RPMI7951 (cell line): ENCODE measurements at regions not wholly inside any gene's neighbourhood (a gene's known extent, or its start where the extent isn't known, plus 50 kb on each side); places are given as distances from the start of the nearest gene placed in this dataset.
"Not testable (repeated sequence)": the region's sequence is repeated elsewhere in the genome, so short reads cannot be mapped to it uniquely, and the experiment has no call there.

Experiments
- DNase-seq: peaks from one replicate; pipeline ENCODE4 v3.0.0-alpha.2; 2012; ENCODE audit warnings: low read depth

DNA sequence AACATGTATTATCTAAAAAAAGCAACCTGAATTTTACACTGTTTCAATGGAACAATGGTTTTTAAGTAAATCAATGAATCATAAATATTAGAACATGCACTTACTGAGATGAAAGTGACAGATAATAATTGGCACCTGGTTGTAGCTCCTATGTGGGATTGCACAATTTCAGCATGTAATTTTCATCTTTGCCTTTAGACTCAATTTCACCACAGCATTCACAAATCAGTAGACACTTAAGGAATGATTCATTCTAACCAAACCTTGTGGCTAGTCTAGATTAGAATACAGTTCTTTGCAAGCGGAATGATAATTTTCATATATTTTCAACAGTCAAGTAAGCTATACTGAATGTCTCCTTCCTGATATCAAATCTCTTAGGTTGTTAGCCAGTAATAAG lies 853.4 kb downstream of the KCNT2 start:
- no peak for DNase-seq

DNA sequence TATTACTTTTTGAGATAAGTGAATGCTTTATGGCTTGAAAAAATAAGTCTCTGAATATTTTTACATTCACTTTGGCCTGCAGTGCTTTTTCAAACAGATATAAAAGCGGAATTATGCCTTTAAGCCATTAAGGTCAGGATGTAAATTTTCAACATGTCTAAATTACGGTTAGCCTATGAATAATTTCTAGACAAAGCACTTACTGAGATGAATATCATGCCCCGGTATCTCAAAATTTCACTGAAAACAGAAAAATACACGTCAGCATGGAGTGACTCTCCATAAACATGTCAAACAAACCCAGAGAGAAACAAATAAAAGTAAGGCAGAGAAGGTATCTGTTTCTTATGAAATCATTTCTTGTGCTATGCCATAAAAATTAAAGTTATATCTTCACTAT lies 853.9 kb downstream of the KCNT2 start:
- no peak for DNase-seq

DNA sequence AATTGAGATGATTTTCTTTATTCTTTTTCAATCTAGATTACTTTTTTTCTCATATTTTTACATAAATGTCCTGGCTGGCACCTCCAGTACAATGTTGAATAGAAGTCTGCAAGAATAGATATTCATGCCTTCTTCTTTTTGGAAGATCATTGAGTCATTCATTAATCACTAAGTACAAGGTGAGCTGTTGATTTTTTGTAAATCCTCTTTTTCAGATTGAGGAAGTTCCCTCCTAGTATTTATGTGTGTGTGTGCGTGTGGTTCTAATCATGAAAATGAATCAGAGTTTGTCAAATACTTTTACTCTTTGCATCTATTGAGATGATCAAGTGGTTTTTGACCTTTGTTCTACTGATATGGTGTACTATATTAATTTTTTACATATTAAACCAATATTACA lies 859.3 kb downstream of the KCNT2 start:
- DNase-seq = no peak

DNA sequence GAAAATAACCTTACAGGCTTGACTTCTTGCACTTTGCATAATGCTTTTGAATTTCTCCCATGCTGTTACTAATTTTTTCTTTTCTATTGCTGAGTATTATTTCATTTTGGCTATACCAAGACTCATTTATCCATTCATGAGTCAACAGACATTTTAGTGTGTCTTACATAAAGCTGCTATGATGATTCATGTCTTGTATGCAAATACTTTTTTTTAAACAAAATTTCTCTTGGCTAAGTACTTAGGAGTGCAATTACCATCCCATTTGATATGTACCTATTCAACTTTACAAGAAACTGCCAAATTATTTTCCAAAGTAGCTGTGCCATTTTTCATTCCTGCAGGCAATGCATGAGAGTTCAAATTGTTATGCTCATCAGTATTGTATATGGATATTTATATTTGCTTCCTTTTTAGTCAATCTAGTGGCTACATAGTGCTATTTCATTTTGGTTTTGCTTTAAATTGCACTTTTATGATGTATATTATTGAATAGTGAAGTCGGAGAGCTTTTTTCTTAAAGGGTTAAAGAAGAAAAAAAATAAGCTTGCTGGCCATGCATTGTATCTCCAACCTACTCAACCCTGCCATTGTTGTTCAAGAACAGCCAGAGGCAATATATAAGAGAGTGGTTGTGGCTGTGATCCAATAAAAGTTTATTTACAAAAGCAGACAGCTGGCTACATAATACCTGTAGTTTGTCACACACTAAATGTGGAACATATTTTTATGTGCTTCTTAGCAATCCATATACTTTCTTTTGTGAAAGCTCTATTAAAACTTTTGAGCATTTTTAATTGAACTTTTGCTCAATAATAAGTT lies 862.8 kb downstream of the KCNT2 start:
- DNase-seq = no peak

DNA sequence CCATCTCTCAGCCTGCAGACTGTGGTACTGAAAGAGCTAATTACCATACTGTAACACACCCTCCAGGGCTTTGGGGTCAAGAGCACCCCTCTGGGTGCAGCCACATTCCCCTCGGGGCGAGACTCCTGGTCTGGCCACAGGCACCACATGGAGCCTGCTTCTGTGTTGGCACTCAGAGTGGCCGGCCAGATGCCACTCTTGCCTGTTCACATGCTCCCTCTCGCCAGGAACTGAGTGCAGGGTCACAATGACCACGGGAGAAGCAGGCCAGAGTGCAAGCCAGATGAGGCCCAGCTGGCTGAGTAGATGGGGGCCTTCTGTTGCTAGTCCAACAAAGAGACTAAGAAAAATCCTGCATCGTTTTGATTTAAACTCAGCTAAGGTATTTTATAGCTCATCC lies 864.0 kb downstream of the KCNT2 start:
- DNase-seq = no peak

DNA sequence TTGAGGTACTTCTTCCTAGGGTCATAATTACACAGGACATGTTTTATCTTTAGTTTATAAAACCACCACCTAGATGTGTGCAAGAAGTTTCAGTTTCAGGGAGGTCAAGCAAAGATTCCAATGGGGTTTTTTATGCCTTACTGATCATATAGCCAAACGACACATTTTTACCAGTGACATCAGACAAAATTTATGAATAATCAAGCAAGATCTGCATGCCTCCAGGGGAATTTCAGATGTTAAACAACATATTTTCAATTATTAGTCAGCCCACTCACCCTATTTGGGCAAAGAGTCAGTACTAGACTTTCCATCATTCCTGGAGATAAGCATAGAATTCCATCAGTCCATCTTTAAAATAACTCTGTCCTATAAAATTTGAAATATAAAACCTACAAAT lies 867.4 kb downstream of the KCNT2 start:
- DNase-seq = no peak

DNA sequence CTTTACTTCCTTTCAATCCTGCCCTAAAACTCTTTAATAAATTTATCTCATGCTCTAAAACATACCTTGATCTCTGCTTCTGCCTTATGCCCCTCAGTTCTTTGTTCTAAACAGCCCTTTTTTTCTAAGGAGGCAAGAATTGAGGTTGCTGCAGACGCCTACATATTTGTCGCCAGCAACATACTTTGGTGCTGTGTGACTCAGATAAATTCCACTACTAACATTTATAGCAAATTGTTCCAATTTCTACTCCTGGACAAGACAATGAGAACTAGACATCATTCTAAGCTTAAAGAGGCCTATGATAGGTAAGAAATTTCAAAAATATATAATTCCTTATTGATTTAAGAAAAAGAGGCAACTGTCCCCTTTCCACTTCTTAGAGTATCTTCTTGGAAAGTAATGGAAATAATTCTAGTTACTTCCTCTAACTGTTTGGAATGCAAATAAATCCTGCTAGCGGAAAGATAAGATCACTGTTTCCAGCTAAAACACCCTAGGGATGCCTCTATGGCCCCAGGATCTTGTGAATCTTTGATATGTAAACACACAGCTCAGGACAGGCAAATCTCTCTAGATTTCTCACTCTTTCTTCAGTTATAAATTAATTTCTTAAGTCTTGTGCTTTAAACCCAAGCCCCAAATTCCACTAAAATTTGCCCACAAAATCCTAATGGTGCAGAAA lies 869.1 kb downstream of the KCNT2 start:
- no peak for DNase-seq

DNA sequence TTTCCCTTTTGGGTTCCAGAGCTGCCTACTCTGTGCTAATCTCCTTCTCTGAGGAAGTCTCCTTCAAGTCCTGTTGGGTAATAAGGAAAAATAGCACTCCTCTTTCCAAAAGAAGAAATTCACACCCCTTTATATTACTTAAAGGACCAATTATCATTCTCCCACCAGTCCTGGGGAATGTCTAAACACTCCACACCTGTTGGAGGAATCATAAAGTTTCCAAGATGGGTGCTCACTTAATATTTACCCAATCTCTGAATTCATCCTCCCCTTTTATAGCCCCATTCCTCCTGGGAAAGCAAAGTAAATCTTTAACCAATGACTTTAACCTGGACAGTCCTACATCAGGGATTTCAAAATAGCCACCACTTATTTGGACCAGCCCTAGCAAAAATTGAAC lies 873.1 kb downstream of the KCNT2 start:
- DNase-seq = no peak

DNA sequence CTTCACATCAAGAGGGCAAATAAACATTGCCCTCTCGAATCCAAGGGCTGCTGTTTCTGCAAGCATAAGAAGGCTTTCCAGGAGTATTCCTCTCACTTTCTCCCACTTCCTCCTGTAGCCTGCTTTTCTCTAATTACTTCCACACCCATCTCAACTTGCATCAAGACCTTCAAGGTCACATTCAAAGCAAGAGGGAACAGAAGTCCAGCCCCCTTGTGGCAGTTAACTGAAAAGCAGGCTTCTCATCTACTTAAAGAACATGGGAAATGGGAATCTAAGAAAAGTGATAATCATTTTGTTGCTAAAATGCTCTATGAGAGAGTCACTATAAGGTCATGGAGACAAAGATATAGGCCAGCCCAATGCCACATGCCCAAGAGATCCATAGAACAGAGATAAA lies 874.4 kb downstream of the KCNT2 start:
- peak; percentile 35 for DNase-seq

DNA sequence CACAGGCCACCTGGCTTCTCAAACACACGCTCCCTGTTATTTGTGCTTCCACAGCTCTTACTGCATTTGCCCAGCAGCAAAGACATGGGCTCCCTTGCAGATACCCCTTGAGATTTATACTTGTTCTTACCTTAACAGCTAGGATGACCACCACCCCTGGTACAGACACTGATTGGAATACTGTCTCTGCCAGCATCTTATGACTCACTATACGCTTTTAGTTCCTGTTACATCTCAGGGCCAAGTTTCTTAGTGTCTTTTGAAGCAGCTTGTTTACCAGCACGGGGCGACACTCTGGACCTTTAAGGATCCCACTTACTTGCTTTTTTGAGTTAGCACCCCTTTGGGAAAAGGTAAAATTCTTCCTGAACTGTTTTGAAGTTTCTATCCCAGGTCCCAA lies 874.8 kb downstream of the KCNT2 start:
- no peak for DNase-seq

DNA sequence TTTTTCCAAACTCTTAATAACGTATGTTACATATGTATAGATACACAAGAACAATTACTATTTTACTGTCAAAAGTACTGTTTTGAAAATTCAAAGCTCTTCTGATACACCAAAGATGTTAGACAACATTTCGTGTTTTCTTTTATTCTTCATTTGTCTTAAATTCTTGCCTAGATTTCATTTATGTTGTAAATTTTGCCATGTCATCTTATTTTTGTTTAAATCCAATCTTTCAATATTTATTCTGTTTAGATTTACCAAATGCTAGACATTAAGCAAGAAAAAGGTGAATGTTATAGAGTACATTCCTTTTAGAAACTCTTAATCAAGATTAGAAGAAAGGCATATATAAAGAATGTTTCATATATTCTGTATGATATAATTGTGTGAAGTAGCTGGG lies 876.9 kb downstream of the KCNT2 start:
- no peak for DNase-seq

DNA sequence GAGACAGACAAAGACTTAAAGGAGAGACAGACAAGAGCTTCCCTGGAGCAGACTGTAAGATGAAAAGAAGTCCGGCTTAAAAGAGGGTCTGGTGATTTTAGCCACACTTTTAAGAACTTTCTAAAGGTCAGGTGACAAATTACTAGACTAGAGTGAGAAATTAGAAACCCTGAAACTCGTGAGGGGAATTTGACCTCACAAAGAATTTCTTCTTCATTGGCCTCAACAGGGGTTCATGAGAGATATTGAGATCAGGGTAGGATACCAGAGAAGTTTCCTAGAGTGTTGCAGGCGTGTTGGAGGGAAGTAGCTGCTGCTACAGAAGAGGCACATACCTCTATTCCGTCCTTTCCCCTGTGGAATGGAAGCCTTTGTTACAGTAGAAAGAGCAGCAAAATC lies 884.4 kb downstream of the KCNT2 start:
- no peak for DNase-seq

DNA sequence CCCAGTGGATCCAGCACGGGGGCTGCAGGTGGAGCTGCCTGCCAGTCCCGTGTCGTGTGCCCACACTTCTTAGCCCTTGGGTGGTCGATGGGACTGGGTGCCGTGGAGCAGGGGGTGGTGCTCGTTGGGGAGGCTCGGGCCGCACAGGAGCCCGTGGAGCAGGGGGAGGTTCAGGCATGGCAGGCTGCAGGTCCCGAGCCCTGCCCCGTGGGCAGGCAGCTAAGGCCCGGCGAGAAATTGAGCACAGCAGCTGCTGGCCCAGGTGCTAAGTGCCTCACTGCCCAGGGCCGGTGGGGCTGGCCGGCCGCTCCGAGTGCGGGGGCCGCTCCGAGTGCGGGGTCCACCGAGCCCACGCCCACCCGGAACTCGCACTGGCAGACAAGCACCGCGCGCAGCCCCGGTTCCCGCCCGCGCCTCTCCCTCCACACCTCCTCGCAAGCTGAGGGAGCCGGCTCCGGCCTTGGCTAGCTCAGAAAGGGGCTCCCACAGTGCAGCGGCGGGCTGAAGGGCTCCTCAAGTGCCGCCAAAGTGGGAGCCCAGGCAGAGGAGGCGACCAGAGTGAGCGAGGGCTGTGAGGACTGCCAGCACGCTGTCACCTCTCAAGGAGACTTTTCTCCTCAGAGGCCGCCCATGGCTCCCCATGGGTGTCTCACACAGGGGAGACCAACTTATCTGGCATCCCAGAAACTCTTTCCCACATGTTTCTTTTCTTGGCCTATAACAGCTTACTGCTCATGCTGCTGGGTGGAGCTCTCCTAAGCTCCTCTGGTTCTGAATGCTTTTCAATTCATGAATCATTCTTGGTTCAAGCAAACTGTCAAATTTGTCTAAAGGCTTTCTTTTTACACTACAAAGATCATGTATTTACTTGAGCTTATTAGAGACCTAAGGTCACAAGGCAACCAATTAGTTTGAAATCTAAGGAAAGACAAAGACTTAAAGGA lies 885.1 kb downstream of the KCNT2 start:
- DNase-seq = not testable (repeated sequence)

DNA sequence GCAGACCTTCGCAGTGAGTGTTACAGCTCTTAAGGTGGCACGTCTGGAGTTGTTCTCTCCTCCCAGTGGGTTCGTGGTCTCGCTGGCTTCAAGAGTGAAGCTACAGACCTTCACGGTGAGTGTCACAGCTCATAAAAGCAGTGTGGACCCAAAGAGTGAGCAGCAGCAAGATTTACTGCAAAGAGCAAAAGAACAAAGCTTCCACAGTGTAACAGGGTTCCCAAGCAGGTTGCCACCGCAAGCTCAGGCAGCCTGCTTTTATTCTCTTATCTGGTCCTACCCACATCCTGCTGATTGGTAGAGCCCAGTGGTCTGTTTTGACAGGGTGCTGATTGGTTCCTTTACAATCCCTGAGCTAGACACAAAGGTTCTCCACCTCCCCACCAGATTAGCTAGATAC lies 886.1 kb downstream of the KCNT2 start:
- not testable (repeated sequence) for DNase-seq

DNA sequence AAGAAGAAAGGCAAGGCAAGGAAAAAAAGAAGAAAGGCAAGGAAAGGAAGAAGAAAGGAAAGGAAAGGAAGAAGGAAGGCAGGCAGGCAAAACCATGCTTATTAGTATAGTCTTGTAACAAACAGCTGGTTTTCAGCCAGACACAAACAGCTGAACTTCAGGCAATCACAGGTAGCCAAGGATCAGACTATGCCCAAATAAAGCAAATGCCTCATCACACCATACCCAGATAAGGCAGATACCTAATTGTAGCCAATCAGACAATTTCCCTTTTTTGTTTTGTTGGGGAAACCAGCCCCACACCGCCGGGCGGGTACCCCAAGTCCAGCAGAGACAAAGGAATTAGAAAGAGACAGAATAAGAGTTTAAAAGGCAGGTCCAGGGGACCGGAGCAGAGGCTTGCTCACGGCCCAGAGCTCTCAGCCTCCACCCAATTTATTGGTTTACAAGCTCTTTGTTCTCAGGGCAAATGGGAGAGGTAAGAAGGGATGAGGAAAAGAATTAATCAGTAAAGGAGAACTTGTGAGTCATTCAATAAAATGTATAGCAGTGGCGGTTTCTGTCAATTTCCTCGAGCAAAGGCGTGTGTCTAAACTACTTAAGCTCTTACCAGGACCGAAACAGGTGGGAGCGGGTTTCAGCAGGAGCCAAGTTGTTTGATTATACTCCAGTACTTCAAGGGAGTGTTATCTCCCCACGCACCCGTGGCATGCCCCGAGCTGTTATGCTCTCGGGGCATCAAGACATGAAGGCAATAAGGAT lies 886.8 kb downstream of the KCNT2 start:
- DNase-seq = no peak

DNA sequence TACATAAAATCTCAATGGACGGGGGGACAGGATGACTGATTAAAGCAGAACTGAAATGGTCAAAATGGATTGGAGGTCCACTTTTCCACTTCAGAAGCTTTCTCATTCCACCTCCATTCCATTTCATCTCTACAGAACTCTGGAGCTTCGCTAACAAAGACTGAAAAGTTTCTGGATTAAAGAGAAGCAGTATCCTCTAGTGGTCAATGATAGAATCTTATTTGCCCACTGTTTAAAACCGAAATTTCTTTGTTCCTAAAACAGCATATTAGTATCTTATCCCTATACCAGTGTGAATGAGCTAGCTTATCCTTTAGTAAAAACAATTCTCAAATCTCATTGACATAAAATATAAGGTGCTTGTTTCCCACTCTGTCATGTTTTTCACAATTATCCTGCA lies 890.6 kb downstream of the KCNT2 start:
- DNase-seq = peak; percentile 18

DNA sequence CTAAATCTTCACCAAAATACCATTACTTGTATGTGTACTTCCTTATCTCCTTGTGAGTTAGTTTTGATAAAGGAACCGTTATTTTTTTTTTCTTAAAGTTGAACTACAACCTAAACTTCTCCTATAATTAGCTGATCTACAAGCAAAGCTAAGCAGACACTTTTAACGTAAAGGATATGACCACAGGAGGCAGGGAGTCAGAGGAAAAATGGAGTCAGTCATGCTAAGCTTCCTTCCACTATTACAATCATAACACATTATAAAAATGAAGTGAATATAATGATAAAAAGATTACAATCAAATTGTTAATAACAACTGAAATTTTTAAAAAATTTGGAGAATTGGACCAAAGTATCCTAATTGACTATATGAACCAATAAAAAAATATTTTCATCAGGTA lies 892.6 kb downstream of the KCNT2 start:
- DNase-seq = no peak

DNA sequence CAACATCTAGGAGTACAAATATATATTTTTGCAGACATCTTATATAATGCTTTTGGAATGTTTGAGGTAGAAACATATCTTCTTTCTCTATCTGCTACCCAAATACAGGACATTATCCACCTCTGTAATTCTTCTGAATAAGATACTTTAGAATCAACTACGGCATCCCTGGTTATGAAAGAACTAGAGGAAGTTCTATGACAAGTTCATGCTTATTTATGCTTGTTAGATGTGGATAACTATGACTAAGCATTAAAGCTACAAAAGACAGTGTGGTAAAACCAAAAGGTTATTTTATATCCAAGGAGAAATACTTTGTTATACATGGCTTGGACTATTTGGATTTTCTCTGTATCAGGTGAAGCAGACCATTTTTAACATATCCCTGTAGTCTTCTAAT lies 894.0 kb downstream of the KCNT2 start:
- no peak for DNase-seq

DNA sequence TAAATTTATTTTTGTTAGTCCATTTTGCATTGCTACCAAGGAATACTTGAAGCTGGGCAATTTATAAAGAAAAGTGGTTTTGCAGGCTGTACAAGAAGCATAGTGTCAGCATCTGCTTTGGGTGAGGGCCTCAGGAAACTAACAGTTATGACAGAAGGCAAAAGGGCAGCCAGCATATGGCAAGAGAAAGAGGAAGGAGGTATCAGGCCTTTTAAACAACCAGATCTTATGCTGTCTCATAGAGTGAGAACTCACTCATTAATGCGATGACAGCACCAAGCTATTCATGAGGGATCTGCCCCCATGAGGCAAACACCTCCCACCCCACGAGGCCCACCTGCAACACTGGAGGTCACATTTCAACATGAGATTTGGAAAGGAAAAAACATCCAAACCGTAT lies 898.4 kb downstream of the KCNT2 start:
- DNase-seq = no peak

DNA sequence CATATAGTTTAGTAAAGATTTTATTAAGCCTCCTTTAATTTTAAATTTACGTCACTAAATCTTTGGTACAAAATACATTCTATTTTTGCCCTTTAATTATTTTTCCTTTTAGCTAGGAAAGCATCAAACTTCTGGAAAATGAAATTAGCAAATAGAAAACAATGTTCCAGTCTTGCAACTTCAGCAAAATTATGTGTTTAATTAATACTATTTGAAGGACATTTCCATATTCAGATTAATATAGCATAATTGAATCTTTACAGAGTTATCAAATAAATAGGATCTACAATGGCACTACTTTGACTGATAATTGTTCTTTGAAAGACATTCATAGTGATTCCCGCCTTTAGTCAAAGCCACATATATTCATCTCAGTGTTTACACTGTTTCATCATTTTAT lies 904.2 kb downstream of the KCNT2 start:
- DNase-seq = no peak

DNA sequence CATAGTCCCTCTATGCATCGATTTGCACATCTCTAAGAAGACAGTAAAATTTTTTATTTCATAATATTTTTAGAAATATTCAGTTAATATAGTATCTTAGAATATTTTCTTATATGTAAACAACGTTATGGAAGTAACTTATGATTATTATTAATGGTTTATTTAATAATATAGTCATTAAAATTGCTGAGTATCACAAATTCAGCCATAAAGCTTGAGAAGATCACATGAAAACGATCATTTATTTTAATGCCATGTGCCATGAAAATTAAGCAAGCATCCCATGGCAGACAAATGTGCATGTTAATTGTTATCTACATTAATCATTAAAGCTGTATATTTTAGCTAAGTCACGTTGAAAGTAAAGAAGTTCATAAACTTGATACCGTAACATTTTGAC lies 907.1 kb downstream of the KCNT2 start:
- DNase-seq = no peak

DNA sequence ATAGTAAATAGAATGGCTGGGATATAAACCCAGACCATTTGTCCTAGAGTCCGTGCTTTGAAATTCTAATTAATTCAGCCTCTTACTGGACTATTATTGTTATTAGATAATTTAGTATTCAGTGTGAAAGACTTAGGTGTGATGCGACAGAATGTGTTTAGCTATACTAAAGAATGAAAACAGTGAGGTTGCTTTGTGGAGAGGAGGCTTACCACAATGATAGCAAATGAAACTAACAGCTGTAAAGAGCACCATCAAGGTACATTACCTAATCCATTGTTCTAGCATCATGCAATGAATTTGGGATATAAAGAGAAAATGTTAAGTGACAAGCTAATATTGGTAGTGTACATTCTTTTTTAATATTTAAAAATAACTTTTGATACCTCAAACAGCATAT lies 911.1 kb downstream of the KCNT2 start:
- no peak for DNase-seq
